Upper lobe of right lung (tissue), 1 donor: ENCODE measurements at regions not wholly inside any gene's neighbourhood (a gene's known extent, or its start where the extent isn't known, plus 50 kb on each side); places are given as distances from the start of the nearest gene placed in this dataset.
A peak's percentile ranks its signal among the peaks of the same experiment; 100 is the strongest.

Experiments
- ATAC-seq: fragments of 200-7000 bp; cut with Tn5 transposase; one replicate; pipeline ENCODE4 v1.9.1; 2020; ENCODE audit warnings: mild to moderate bottlenecking, moderate library complexity
- DNase-seq: peaks from one replicate; pipeline ENCODE4 v3.0.0-alpha.2; 2020
- H3K27ac ChIP-seq: fragments of 200-600 bp; one replicate; pipeline ENCODE4 v1.8.0; 2022
- H3K27me3 ChIP-seq: fragments of 200-600 bp; one replicate; pipeline ENCODE4 v1.8.0; 2022; ENCODE audit warnings: mild to moderate bottlenecking
- H3K36me3 ChIP-seq: fragments of 200-600 bp; one replicate; pipeline ENCODE4 v1.8.0; 2022
- H3K4me1 ChIP-seq: fragments of 200-600 bp; one replicate; pipeline ENCODE4 v1.8.0; 2022
- H3K4me3 ChIP-seq: fragments of 200-600 bp; one replicate; pipeline ENCODE4 v1.8.0; 2022; ENCODE audit warnings: mild to moderate bottlenecking
- H3K9me3 ChIP-seq: fragments of 200-600 bp; one replicate; pipeline ENCODE4 v1.8.0; 2022
- intact Hi-C: fragments of 100-400 bp; cut with DNase I; formaldehyde crosslinking; loops from one replicate; pipeline ENCODE4 v1.11.0; 2022
- TF ChIP-seq, protein P1 (sequence below): fragments of 200-600 bp; IDR thresholded peaks from one replicate; pipeline ENCODE4 v1.8.0; 2022; ENCODE audit warnings: antibody characterized with exemption
- donor health status: DM: no; HTN: yes; CAD: no; lungs with severe emphysema.

GRCh38 chr2:76613330-76613729, 902.6 kb upstream of the GCFC2 start:
- Histone ChIP-seq H3K4me1 (no peaks in the 10 kb centered on the region), H3K4me3 (no peak overlapping the region), H3K27ac (no peak overlapping the region), H3K9me3 (no peaks in the 10 kb centered on the region), H3K27me3 (no peaks in the 10 kb centered on the region), H3K36me3 (no peaks in the 10 kb centered on the region)
- no peak for ATAC-seq
- intact Hi-C loops = no loop called here
- no peak for DNase-seq
- TF ChIP-seq, protein P1, sequence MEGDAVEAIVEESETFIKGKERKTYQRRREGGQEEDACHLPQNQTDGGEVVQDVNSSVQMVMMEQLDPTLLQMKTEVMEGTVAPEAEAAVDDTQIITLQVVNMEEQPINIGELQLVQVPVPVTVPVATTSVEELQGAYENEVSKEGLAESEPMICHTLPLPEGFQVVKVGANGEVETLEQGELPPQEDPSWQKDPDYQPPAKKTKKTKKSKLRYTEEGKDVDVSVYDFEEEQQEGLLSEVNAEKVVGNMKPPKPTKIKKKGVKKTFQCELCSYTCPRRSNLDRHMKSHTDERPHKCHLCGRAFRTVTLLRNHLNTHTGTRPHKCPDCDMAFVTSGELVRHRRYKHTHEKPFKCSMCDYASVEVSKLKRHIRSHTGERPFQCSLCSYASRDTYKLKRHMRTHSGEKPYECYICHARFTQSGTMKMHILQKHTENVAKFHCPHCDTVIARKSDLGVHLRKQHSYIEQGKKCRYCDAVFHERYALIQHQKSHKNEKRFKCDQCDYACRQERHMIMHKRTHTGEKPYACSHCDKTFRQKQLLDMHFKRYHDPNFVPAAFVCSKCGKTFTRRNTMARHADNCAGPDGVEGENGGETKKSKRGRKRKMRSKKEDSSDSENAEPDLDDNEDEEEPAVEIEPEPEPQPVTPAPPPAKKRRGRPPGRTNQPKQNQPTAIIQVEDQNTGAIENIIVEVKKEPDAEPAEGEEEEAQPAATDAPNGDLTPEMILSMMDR = no peak

DNA sequence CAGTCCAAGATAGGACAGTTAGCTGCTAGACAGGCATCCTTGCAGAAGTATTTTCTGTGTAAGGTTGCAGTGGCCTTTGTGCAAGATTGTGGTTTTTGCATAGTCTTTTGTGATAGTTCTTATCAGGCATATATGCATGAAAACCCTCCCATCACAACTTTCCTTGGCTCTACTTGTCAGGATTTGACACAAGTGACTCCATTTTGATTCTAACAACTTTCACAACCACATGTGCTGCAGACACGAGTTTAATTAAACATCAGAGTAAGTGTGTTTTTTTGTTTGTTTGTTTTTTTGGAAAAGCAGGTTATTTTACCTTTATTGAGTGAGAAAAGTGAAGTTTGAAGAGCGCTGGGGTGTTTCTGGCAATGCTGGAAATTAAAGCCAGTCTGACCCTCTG, 902.0 kb upstream of the GCFC2 start:
- TF ChIP-seq, protein P1 = no peak
- ATAC-seq = no peak
- no peaks in the 10 kb centered on the region for H3K36me3 ChIP-seq
- no peaks in the 10 kb centered on the region for H3K9me3 ChIP-seq
- no peaks in the 10 kb centered on the region for H3K27me3 ChIP-seq
- H3K4me3 ChIP-seq = no peak overlapping the region
- no peak for DNase-seq
- intact Hi-C loops = no loop called here
- H3K27ac ChIP-seq = no peak overlapping the region
- H3K4me1 ChIP-seq = no peaks in the 10 kb centered on the region

GRCh38 chr2:76610451-76610850, 899.7 kb upstream of the GCFC2 start:
- intact Hi-C loops = no loop called here
- DNase-seq (no peak), ATAC-seq (no peak)
- Histone ChIP-seq H3K36me3 (no peaks in the 10 kb centered on the region), H3K4me1 (no peaks in the 10 kb centered on the region), H3K9me3 (no peaks in the 10 kb centered on the region), H3K4me3 (no peak overlapping the region), H3K27me3 (no peaks in the 10 kb centered on the region), H3K27ac (no peak overlapping the region)
- TF ChIP-seq, protein P1 = no peak

DNA sequence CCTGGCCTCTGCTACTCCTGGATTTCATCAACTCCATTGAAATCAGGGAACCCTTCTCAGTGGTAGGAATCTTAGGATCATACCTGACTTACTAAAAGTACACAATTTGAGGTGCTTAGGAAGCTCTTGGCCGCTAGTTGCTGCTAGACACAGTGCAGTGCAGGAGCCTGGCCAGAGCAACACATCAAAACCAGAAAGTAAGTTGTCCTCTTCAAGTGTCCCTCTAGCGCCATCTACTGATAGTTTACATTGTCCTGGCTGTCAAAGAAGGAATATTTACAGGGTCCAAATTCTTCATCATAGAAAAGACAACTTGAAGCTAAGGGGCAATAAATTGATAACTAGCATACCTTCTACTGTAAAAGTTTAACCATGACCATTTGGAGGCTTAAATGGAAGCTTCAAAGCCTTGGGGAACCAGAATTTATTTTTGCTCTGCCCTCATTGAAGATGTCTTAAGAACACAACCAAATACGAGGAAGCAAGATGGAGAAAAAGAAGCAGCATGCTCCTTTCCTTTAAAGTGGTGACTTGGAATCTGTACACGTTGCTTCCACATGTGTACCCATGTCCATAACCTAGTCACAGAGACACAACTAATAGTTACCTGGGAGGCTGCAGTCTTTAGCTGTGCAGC, 889.1 kb upstream of the GCFC2 start:
- peak; percentile 97 for ATAC-seq
- TF ChIP-seq, protein P1 = peak; percentile 66

DNA sequence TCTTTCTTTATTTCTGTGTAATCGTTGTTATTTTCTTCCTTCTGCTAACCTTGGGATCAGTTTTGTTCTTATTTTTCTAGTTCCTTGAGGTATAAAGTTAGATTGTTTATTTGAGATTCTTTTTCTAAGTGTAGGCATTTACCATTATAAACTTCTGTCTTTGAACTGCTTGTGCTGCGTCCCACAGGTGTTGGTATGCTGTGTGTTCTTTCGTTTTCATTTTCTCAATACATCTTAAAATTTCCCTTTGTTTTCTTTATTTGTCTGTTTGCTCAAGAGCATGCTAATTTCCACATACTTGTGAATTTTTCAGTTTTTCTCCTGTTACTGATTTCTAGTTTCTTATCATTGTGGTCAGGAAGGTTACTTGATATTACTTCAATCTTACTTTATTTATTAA, 873.8 kb upstream of the GCFC2 start:
- Histone ChIP-seq H3K9me3 (no peaks in the 10 kb centered on the region), H3K27me3 (no peaks in the 10 kb centered on the region), H3K36me3 (no peaks in the 10 kb centered on the region), H3K4me1 (no peaks in the 10 kb centered on the region), H3K4me3 (no peak overlapping the region), H3K27ac (no peak overlapping the region)
- intact Hi-C loops = no loop called here
- no peak for DNase-seq
- TF ChIP-seq, protein P1 = no peak
- no peak for ATAC-seq

More for the DNA sequence above, 889.1 kb upstream of the GCFC2 start:
- Histone ChIP-seq H3K36me3 (no peaks in the 10 kb centered on the region), H3K4me1 (no peaks in the 10 kb centered on the region), H3K9me3 (no peaks in the 10 kb centered on the region), H3K4me3 (no peak overlapping the region), H3K27ac (no peak overlapping the region), H3K27me3 (no peaks in the 10 kb centered on the region)
- intact Hi-C loops = no loop called here
- DNase-seq = no peak

- no peaks in the 10 kb centered on the region for H3K4me1 ChIP-seq
- H3K4me3 ChIP-seq = no peak overlapping the region
- DNase-seq (no peak), ATAC-seq (no peak)
- intact Hi-C loops = no loop called here
- H3K27ac ChIP-seq = no peak overlapping the region
- no peaks in the 10 kb centered on the region for H3K27me3 ChIP-seq
- TF ChIP-seq, protein P1 = no peak
- no peaks in the 10 kb centered on the region for H3K9me3 ChIP-seq
- H3K36me3 ChIP-seq = no peaks in the 10 kb centered on the region
Measured at GRCh38 chr2:76579911-76580310, 869.2 kb upstream of the GCFC2 start.
